ENCODE measurements at regions not wholly inside any gene's neighbourhood (a gene's known extent, or its start where the extent isn't known, plus 50 kb on each side); places are given as distances from the start of the nearest gene placed in this dataset.

DNA sequence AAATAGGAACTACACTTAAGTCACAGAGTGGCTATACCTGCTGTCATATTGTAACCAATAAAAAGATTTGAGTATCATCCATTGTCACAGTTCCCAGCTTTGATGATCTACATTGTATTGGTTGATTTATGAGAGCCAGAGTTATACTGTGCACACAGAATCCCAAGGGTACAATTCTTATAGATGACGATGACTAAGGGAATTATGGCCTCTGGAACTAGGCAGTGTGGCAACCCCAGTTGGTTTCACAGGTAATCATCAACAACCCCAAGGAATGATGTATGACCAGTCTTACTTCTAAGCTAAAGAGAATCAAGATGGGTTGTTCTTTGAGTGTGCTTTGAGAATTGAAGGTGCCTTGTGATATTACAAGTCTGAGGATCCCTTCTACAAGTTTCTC, 217.3 kb downstream of the ETAA1 start:
- TF ChIP-seq, protein P1, sequence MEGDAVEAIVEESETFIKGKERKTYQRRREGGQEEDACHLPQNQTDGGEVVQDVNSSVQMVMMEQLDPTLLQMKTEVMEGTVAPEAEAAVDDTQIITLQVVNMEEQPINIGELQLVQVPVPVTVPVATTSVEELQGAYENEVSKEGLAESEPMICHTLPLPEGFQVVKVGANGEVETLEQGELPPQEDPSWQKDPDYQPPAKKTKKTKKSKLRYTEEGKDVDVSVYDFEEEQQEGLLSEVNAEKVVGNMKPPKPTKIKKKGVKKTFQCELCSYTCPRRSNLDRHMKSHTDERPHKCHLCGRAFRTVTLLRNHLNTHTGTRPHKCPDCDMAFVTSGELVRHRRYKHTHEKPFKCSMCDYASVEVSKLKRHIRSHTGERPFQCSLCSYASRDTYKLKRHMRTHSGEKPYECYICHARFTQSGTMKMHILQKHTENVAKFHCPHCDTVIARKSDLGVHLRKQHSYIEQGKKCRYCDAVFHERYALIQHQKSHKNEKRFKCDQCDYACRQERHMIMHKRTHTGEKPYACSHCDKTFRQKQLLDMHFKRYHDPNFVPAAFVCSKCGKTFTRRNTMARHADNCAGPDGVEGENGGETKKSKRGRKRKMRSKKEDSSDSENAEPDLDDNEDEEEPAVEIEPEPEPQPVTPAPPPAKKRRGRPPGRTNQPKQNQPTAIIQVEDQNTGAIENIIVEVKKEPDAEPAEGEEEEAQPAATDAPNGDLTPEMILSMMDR (IDR thresholded peaks at IDR 0.05; ENCODE audit: poor library complexity): no peak
- no peak for TF ChIP-seq EZH2phosphoT487 (IDR thresholded peaks at IDR 0.05; ENCODE audit: low read depth, severe bottlenecking, unreplicated experiment)

Data from hepatocyte (in vitro differentiated cells).